ENCODE measurements at regions not wholly inside any gene's neighbourhood (a gene's known extent, or its start where the extent isn't known, plus 50 kb on each side); places are given as distances from the start of the nearest gene placed in this dataset.

DNA sequence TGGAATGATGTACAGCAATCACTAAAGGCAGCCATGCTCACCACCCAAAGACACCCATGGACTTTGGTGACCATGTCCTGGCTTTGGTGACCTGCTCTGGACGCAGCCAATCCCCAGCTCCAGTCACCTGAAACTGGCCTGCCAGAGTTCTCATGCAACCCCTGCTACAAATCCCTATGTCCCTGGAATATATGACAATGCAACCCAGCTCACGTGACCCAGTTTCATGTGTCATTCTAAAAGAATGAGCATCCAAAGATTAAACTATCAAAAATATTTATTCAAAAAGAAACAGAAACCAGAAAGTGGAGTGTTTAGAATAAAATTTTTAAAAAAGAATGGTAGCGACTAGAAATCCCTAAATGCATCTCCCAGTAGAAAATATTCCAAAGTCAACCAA lies 203.3 kb upstream of the IRS2 start:
- TF ChIP-seq, protein P1, sequence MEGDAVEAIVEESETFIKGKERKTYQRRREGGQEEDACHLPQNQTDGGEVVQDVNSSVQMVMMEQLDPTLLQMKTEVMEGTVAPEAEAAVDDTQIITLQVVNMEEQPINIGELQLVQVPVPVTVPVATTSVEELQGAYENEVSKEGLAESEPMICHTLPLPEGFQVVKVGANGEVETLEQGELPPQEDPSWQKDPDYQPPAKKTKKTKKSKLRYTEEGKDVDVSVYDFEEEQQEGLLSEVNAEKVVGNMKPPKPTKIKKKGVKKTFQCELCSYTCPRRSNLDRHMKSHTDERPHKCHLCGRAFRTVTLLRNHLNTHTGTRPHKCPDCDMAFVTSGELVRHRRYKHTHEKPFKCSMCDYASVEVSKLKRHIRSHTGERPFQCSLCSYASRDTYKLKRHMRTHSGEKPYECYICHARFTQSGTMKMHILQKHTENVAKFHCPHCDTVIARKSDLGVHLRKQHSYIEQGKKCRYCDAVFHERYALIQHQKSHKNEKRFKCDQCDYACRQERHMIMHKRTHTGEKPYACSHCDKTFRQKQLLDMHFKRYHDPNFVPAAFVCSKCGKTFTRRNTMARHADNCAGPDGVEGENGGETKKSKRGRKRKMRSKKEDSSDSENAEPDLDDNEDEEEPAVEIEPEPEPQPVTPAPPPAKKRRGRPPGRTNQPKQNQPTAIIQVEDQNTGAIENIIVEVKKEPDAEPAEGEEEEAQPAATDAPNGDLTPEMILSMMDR (IDR thresholded peaks at IDR 0.05): no peak
- no peak for TF ChIP-seq POLR2A (IDR thresholded peaks at IDR 0.05)

Measured in body of pancreas (tissue), 4 donors.